Lung (tissue), 11 donors: ENCODE measurements at regions not wholly inside any gene's neighbourhood (a gene's known extent, or its start where the extent isn't known, plus 50 kb on each side); places are given as distances from the start of the nearest gene placed in this dataset.
A peak's percentile ranks its signal among the peaks of the same experiment; 100 is the strongest.

Source experiments
- ATAC-seq: fragments of 200-7000 bp; cut with Tn5 transposase; one replicate; pipeline ENCODE4 v1.9.1; 2020; ENCODE audit warnings: moderate number of reproducible peaks; ENCODE audit not compliant: insufficient read depth, low FRiP score
- DNase-seq, 3 donors: peaks; one replicate each; pipeline ENCODE4 v3.0.0-alpha.2; 2013 to 2017
- H3K27ac ChIP-seq, 2 donors: one replicate each; pipeline ENCODE4 v1.5.1; 2013; ENCODE audit warnings: mild to moderate bottlenecking in 2 of 2, moderate library complexity in 2 of 2, control low read depth in 1 of 2, inconsistent platforms in 1 of 2, low read depth in 1 of 2, low read length in 1 of 2
- H3K27me3 ChIP-seq, 3 donors: one replicate each; pipeline ENCODE4 v1.5.1; 2013; ENCODE audit warnings: low read length in 2 of 3; ENCODE audit not compliant: control insufficient read depth in 3 of 3, insufficient read depth in 3 of 3
- H3K36me3 ChIP-seq, 4 donors: one replicate each; pipeline ENCODE4 v1.5.1; 2013; ENCODE audit warnings: low read length in 4 of 4, mild to moderate bottlenecking in 1 of 4, moderate library complexity in 1 of 4; ENCODE audit not compliant: control insufficient read depth in 4 of 4, insufficient read depth in 4 of 4
- H3K4me1 ChIP-seq, 5 donors: one replicate each; pipeline ENCODE4 v1.5.1; 2013; ENCODE audit warnings: low read length in 5 of 5, mild to moderate bottlenecking in 2 of 5, moderate library complexity in 1 of 5; ENCODE audit not compliant: control insufficient read depth in 5 of 5, insufficient read depth in 5 of 5
- H3K4me3 ChIP-seq: one replicate; pipeline ENCODE4 v1.5.1; 2013; ENCODE audit warnings: mild to moderate bottlenecking, control low read depth, moderate library complexity
- H3K9ac ChIP-seq, 2 donors: one replicate each; pipeline ENCODE4 v1.5.1; 2013; ENCODE audit warnings: low read length in 2 of 2, control low read depth in 1 of 2; ENCODE audit not compliant: insufficient read depth in 1 of 2
- H3K9me3 ChIP-seq, 4 donors: one replicate each; pipeline ENCODE4 v1.5.1; 2013; ENCODE audit warnings: low read length in 3 of 4, mild to moderate bottlenecking in 1 of 4, moderate library complexity in 1 of 4; ENCODE audit not compliant: control insufficient read depth in 4 of 4, insufficient read depth in 3 of 4
- WGBS, 2 donors: extraction: QIAGEN DNeasy Blood & Tissue Kit; methylation state at CpG; one replicate each; pipeline ENCODE4 v1.1.7; 2013; 5-methylcytosine and 5-hydroxymethylcytosine counted together
- TF ChIP-seq, protein P1 (sequence below): IDR thresholded peaks from 2 replicates; pipeline ENCODE4 v1.5.1; 2012; ENCODE audit warnings: mild to moderate bottlenecking; ENCODE audit errors: control extremely low read depth, extremely low read depth
- donor health status: control.
- donor health status: control.
- donor health status: Bipolar disorder and iron deficiency.
- donor health status: healthy.
- donor health status: DM: yes; HTN: yes; CAD: no.

DNA sequence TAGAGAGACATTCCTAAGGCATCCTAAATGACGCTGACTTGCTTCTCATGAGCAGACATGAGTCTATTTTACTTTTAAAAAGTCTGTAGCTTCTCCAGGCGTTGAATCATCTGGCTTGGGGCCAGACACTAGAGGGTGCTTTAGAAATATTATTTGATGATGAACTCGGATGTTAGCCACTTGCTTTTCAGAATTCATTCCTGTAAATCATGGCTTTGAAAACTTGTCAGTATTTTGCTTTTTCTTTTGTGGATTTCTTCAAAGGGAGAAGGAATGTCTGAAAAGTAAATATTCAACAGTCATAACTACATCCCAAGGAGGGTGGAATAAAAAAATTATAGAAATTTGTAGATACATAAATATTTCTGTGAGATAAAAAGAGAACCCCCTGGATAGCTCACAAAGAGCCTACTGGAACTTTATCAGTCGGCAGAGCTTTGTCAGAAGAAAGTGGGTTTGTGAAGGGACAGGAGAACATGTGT is 370.8 kb downstream of the OSR1 start:
- DNase-seq (peak; percentile 78 to 93 (median 92)), ATAC-seq (no peak)
- Histone ChIP-seq H3K4me3 (no peak overlapping the region), H3K27ac (no peak overlapping the region), H3K36me3 (no peaks in the 10 kb centered on the region), H3K9ac (no peak overlapping the region), H3K4me1 (peaks cover 5 to 27% (median 6%) of the 10 kb centered on the region in 5 donors), H3K27me3 (no peaks in the 10 kb centered on the region), H3K9me3 (no peaks in the 10 kb centered on the region)
- TF ChIP-seq, protein P1, sequence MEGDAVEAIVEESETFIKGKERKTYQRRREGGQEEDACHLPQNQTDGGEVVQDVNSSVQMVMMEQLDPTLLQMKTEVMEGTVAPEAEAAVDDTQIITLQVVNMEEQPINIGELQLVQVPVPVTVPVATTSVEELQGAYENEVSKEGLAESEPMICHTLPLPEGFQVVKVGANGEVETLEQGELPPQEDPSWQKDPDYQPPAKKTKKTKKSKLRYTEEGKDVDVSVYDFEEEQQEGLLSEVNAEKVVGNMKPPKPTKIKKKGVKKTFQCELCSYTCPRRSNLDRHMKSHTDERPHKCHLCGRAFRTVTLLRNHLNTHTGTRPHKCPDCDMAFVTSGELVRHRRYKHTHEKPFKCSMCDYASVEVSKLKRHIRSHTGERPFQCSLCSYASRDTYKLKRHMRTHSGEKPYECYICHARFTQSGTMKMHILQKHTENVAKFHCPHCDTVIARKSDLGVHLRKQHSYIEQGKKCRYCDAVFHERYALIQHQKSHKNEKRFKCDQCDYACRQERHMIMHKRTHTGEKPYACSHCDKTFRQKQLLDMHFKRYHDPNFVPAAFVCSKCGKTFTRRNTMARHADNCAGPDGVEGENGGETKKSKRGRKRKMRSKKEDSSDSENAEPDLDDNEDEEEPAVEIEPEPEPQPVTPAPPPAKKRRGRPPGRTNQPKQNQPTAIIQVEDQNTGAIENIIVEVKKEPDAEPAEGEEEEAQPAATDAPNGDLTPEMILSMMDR, result no peak
- WGBS, 2 donors, result 34 to 55% methylated on average over 4 of the region's 4 CpGs

DNA sequence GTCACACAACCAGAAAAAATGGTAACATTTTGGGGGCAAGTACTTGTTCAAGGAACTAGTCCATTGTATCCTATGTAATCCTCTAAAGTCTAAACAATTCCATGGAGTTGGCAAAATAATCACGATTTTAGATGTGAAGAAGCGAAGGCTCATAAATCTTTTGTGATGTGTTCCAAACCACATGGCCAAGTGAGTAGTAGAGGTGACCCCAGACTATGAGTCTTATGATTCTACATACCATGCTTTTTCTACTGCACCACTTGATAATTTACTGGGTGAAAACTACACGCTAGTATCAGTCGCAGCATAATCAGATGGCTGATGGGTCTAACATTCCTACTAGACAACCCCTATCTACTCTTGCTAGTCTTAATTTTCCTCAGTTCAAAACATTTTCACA is 371.4 kb downstream of the OSR1 start:
- DNase-seq (no peak), ATAC-seq (no peak)
- no peaks in the 10 kb centered on the region for H3K27me3 ChIP-seq
- H3K4me1 ChIP-seq, result peaks cover 5 to 26% (median 6%) of the 10 kb centered on the region in 5 donors
- H3K36me3 ChIP-seq, result no peaks in the 10 kb centered on the region
- no peak overlapping the region for H3K4me3 ChIP-seq
- H3K9me3 ChIP-seq, result no peaks in the 10 kb centered on the region
- TF ChIP-seq, protein P1, result no peak
- no peak overlapping the region for H3K27ac ChIP-seq
- 87% methylated on average over 4 of the region's 4 CpGs for WGBS, 2 donors
- H3K9ac ChIP-seq, result no peak overlapping the region

DNA sequence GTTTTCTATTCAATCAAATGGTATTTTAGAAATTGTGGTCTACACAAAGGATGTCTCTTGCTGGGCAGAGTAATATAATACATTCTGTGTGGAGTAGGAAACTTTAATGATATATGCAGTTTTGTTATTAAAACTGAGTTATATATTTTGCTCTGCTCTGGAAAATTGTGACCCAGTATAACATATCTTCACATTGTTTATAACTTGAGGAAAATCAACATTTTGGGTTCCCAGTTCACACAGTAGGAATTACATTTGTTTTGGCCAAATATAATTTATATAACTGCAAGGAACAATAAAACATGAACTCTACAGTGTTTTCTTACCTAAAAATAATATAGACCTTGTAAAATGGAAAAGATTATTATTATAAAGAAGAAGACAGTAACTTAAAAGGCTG is 372.4 kb downstream of the OSR1 start:
- Histone ChIP-seq H3K27ac (no peak overlapping the region), H3K4me1 (peaks cover 0 to 17% (median 2%) of the 10 kb centered on the region in 5 donors), H3K9ac (no peak overlapping the region), H3K4me3 (no peak overlapping the region), H3K9me3 (no peaks in the 10 kb centered on the region), H3K27me3 (no peaks in the 10 kb centered on the region), H3K36me3 (no peaks in the 10 kb centered on the region)
- no peak for DNase-seq
- ATAC-seq, result no peak
- TF ChIP-seq, protein P1, result no peak

DNA sequence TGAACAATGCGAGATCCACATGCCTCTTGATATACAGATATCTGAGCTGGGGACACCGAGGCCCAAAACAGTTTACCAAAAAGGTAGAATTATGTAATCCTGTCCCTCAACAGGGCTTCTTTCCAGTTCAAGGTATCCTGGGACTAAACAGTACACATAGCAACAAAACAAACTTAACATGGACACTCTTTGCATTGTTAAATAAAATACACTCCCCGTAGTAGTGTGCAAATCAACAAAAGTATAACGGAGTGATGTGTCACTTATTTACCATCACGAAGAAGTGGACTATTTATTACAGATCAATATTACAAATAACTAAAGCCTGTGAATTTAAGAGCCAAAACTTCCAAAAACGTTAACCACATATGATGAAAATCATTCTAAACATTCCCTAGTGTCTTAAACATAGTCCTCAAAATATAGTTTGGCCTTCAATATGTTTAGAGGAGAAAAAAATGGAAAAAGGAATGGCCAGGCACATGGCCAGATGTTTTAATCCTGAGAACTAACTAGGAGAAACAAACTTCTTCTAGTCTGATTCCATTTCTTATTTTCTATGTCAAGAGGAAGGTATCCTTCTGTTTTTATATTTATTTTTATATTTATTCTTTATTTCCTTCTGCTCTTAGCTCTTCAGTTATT is 377.5 kb downstream of the OSR1 start:
- no peak for ATAC-seq
- Histone ChIP-seq H3K9ac (no peak overlapping the region), H3K9me3 (no peaks in the 10 kb centered on the region), H3K36me3 (no peaks in the 10 kb centered on the region), H3K27me3 (no peaks in the 10 kb centered on the region), H3K27ac (no peak overlapping the region), H3K4me3 (no peak overlapping the region), H3K4me1 (peaks cover 0 to 9% (median 2%) of the 10 kb centered on the region in 5 donors)
- TF ChIP-seq, protein P1, result no peak
- 81 to 84% methylated on average over 6 of the region's 6 CpGs for WGBS, 2 donors
- peak in 1 of 3 donors; percentile 45 for DNase-seq
